HCT116 (cell line): ENCODE measurements at regions not wholly inside any gene's neighbourhood (a gene's known extent, or its start where the extent isn't known, plus 50 kb on each side); places are given as distances from the start of the nearest gene placed in this dataset.

Source experiments
- ATAC-seq: fragments of 200-7000 bp; cut with Tn5 transposase; 2 replicates; pipeline ENCODE4 v1.9.1; 2020; ENCODE audit warnings: mild to moderate bottlenecking, moderate library complexity
- BruUV-seq: library from RNA; stranded (reverse); fragments of 400-500 nt; replicated peaks from 2 replicates; lab custom pipeline; 2021; lab: Mats Ljungman, UMichigan
- CTCF ChIA-PET: fragments of 300-600 bp; sonication (Branson Sonifier 250); formaldehyde crosslinking; loops from one replicate; lab custom pipeline; 2021; ENCODE audit warnings: antibody characterized with exemption; lab: Charles Lee
- POLR2A ChIA-PET: fragments of 300-600, 350-600 bp; sonication (Branson Sonifier 250); formaldehyde crosslinking; loops from one replicate; lab custom pipeline; 2021; ENCODE audit warnings: antibody characterized with exemption; lab: Charles Lee
- RAD21 ChIA-PET, 2 experiments: fragments of 300-600 bp; sonication (Branson Sonifier 250); formaldehyde crosslinking; loops; one replicate each; lab custom pipeline; 2023; ENCODE audit warnings: low total read pairs in 2 of 2; ENCODE audit not compliant: uncharacterized antibody in 2 of 2, unreplicated experiment in 2 of 2, low non-redundant PET in 1 of 2; lab: Charles Lee
- DNase-seq: peaks from one replicate; pipeline ENCODE4 v3.0.0-alpha.2; 2010; ENCODE audit warnings: low read depth, low spot score
- H2AFZ ChIP-seq: fragments of 200-600 bp; shearing (Covaris generic), sonication (generic); 2 replicates; pipeline ENCODE4 v1.6.1; 2017; ENCODE audit warnings: low read depth, mixed run types, mixed read lengths, antibody characterized with exemption, low read length; ENCODE audit not compliant: poor library complexity, severe bottlenecking
- H3K27ac ChIP-seq: 2 replicates; pipeline ENCODE4 v1.5.1; 2012; ENCODE audit warnings: low read depth, low read length
- H3K27me3 ChIP-seq: fragments of 200-600 bp; sonication (generic); 2 replicates; pipeline ENCODE4 v1.6.1; 2016; ENCODE audit warnings: mixed run types, low read length, mixed read lengths; ENCODE audit not compliant: insufficient read depth
- H3K36me3 ChIP-seq, 2 experiments: fragments of 200-500 bp in 1 of 2; fragments of 200-600 bp in 1 of 2; sonication (Bioruptor generic) in 1 of 2; sonication (generic) in 1 of 2; 2 replicates each; pipeline versions ENCODE4 v1.5.1 to v1.6.1; 2014 to 2016; ENCODE audit warnings: low read length in 2 of 2, inconsistent platforms in 1 of 2, mixed read lengths in 1 of 2, mixed run types in 1 of 2; ENCODE audit not compliant: insufficient read depth in 2 of 2, control insufficient read depth in 1 of 2
- H3K4me1 ChIP-seq, 2 experiments: fragments of 200-600 bp in 1 of 2; sonication (generic) in 1 of 2; 2 replicates each; pipeline versions ENCODE4 v1.5.1 to v1.6.1; 2012 to 2017; ENCODE audit warnings: low read length in 2 of 2, inconsistent platforms in 1 of 2, mild to moderate bottlenecking in 1 of 2, mixed read lengths in 1 of 2, mixed run types in 1 of 2, moderate library complexity in 1 of 2; ENCODE audit not compliant: insufficient read depth in 2 of 2, control insufficient read depth in 1 of 2
- H3K4me2 ChIP-seq: fragments of 200-600 bp; sonication (generic); 2 replicates; pipeline ENCODE4 v1.6.1; 2017; ENCODE audit warnings: mixed run types, low read length, mixed read lengths
- H3K4me3 ChIP-seq, 2 experiments: fragments of 200-600 bp in 1 of 2; sonication (generic) in 1 of 2; replicated peaks in 1 of 2; 2 replicates each; pipeline ENCODE4 v1.5.1; 2011 to 2016; ENCODE audit warnings: low read length in 2 of 2, control low read depth in 1 of 2, low read depth in 1 of 2, mild to moderate bottlenecking in 1 of 2, mixed read lengths in 1 of 2, mixed run types in 1 of 2
- H3K79me2 ChIP-seq: fragments of 200-600 bp; sonication (generic); 2 replicates; pipeline ENCODE4 v1.6.1; 2017; ENCODE audit warnings: mild to moderate bottlenecking, mixed run types, low read length, moderate library complexity, mixed read lengths; ENCODE audit not compliant: insufficient read depth
- H3K9ac ChIP-seq: fragments of 200-600 bp; sonication (generic); 2 replicates; pipeline ENCODE4 v1.6.1; 2016; ENCODE audit warnings: low read length, mixed read lengths
- H3K9me2 ChIP-seq: fragments of 200-600 bp; sonication (generic), shearing (Covaris generic); 2 replicates; pipeline ENCODE4 v1.6.1; 2017; ENCODE audit warnings: mixed run types, mild to moderate bottlenecking, moderate library complexity; ENCODE audit not compliant: insufficient read depth
- H3K9me3 ChIP-seq, 2 experiments: fragments of 200-500 bp in 1 of 2; fragments of 200-600 bp in 1 of 2; sonication (Bioruptor generic) in 1 of 2; sonication (generic) in 1 of 2; 2 replicates each; pipeline ENCODE4 v1.6.1; 2014 to 2017; ENCODE audit warnings: low read length in 2 of 2, mixed read lengths in 2 of 2, inconsistent platforms in 1 of 2, low read depth in 1 of 2, mild to moderate bottlenecking in 1 of 2, mixed run types in 1 of 2, moderate library complexity in 1 of 2; ENCODE audit not compliant: control insufficient read depth in 1 of 2, insufficient read depth in 1 of 2
- H4K20me1 ChIP-seq: fragments of 200-600 bp; sonication (generic), shearing (Covaris generic); 2 replicates; pipeline ENCODE4 v1.6.1; 2017; ENCODE audit warnings: mixed run types, mild to moderate bottlenecking, moderate library complexity; ENCODE audit not compliant: insufficient read depth
- ATF3 ChIP-seq: IDR thresholded peaks from 2 replicates; pipeline ENCODE4 v1.6.1; 2012
- CBX3 ChIP-seq: IDR thresholded peaks from 2 replicates; pipeline ENCODE4 v1.6.1; 2012; ENCODE audit warnings: low read depth
- CEBPB ChIP-seq: IDR thresholded peaks from 2 replicates; pipeline ENCODE4 v1.6.1; 2012; ENCODE audit warnings: low read depth
- EGR1 ChIP-seq: IDR thresholded peaks from 2 replicates; pipeline ENCODE4 v1.6.1; 2012; ENCODE audit warnings: low read depth
- ELF1 ChIP-seq: IDR thresholded peaks from 2 replicates; pipeline ENCODE4 v1.6.1; 2012; ENCODE audit warnings: low read depth, borderline replicate concordance
- EZH2 ChIP-seq: fragments of 200-600 bp; sonication (generic); IDR thresholded peaks from 2 replicates; pipeline ENCODE4 v1.6.1; 2017; ENCODE audit warnings: antibody characterized with exemption, mixed run types
- MAX ChIP-seq: IDR thresholded peaks from 2 replicates; pipeline ENCODE4 v1.6.1; 2012
- POLR2A ChIP-seq: IDR thresholded peaks from 2 replicates; pipeline ENCODE4 v1.7.0; 2011; ENCODE audit warnings: borderline replicate concordance; ENCODE audit not compliant: insufficient read depth, insufficient read length; ENCODE audit errors: extremely low read depth
- POLR2AphosphoS5 ChIP-seq: IDR thresholded peaks from 2 replicates; pipeline ENCODE4 v1.6.1; 2011; ENCODE audit warnings: mild to moderate bottlenecking, low read depth, low read length, moderate library complexity
- RAD21 ChIP-seq: IDR thresholded peaks from 2 replicates; pipeline ENCODE4 v1.6.1; 2012; ENCODE audit warnings: low read depth, mild to moderate bottlenecking
- SIN3A ChIP-seq: IDR thresholded peaks from 2 replicates; pipeline ENCODE4 v1.6.1; 2012; ENCODE audit warnings: low read depth
- SP1 ChIP-seq: IDR thresholded peaks from 2 replicates; pipeline ENCODE4 v1.6.1; 2012; ENCODE audit warnings: low read depth
- SRF ChIP-seq: IDR thresholded peaks from 2 replicates; pipeline ENCODE4 v1.6.1; 2012; ENCODE audit warnings: low read depth
- ZBTB33 ChIP-seq: IDR thresholded peaks from 2 replicates; pipeline ENCODE4 v1.6.1; 2011; ENCODE audit warnings: mild to moderate bottlenecking, low read length, moderate library complexity; ENCODE audit not compliant: insufficient replicate concordance; ENCODE audit errors: extremely low read depth
- ZFX ChIP-seq: fragments of 450-650 bp; IDR thresholded peaks from 2 replicates; pipeline ENCODE4 v1.6.1; 2017
- ZNF274 ChIP-seq: fragments of 200-500 bp; sonication (Bioruptor generic); IDR thresholded peaks from 2 replicates; pipeline ENCODE4 v1.6.1; 2014; ENCODE audit warnings: mild to moderate bottlenecking, low read depth, low read length, inconsistent platforms
- intact Hi-C: fragments of 100-400 bp; cut with micrococcal nuclease; formaldehyde crosslinking; loops from 2 replicates; pipeline ENCODE4 v1.10.0; 2022
- TF ChIP-seq, protein P1 (sequence below): IDR thresholded peaks from 2 replicates; pipeline ENCODE4 v1.6.1; 2012; ENCODE audit warnings: low read depth

DNA sequence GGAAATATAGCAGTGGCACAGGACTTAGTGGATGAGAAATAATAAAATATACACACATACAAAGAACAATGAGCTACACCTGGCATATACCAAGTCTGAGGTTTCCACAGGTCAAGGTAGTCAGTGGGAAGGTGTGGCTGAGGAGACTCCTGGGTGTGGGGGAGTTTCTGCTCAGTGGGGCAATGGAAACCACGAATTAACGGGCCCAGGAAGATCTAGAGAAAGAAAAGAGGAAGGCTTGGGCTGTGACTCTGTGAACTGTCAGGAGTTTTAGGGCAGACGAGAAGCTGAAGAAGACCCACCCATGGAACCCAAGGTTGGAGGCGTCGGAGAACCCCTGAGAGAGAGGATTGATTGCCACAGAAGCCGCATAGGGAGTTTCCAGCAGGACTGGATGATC is 196.5 kb downstream of the HERPUD2 start:
- Histone ChIP-seq H3K4me2 (no peak overlapping the region), H4K20me1 (no peaks in the 10 kb centered on the region), H3K36me3 (no peaks in the 10 kb centered on the region), H3K27me3 (no peaks in the 10 kb centered on the region), H3K4me1 (no peaks in the 10 kb centered on the region), H3K9me2 (no peaks in the 10 kb centered on the region), H3K9ac (no peak overlapping the region), H2AFZ (no peak overlapping the region), H3K79me2 (no peaks in the 10 kb centered on the region), H3K27ac (no peak overlapping the region), H3K4me3 (no peak overlapping the region), H3K9me3 (no peaks in the 10 kb centered on the region)
- ChIA-PET RAD21 (no interaction called here), CTCF (interaction anchor here (0.6 kb wide), 1 partner anchor 74 kb away, joined by 3 read pairs; no protein-coding TSS in a partner anchor), POLR2A (no interaction called here)
- intact Hi-C loops = no loop called here
- no TSS peak for BruUV-seq
- TF ChIP-seq EZH2 = no peak
- no peak for TF ChIP-seq CEBPB
- TF ChIP-seq ELF1 = no peak
- no peak for TF ChIP-seq POLR2AphosphoS5
- no peak for TF ChIP-seq SIN3A
- DNase-seq (no peak), ATAC-seq (no peak)

DNA sequence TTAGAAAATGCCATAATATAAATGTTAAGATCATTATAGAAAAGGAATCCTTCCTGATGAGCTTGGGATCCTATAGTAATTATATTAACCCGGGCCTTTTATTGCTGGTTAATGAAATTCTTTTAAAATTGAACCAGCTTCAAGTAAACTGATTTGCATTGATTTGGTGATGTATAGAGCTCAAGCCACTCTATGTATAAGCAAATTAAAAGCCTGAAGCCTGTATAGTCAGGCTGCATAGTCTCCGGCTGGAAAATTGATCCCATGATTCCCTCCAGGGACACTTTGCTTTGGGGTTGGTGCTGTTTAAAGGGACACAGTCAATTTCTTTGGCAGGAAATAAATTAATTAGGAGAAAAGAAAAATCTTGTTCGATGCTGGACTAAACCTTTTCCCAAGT is 199.1 kb downstream of the HERPUD2 start:
- no peak overlapping the region for H3K27ac ChIP-seq
- CTCF ChIA-PET = no interaction called here
- H3K9me2 ChIP-seq = no peaks in the 10 kb centered on the region
- H3K4me1 ChIP-seq = no peaks in the 10 kb centered on the region
- POLR2A ChIA-PET = no interaction called here
- H2AFZ ChIP-seq = no peak overlapping the region
- ATAC-seq (no peak), DNase-seq (no peak)
- no peaks in the 10 kb centered on the region for H4K20me1 ChIP-seq
- no peaks in the 10 kb centered on the region for H3K9me3 ChIP-seq
- no peaks in the 10 kb centered on the region for H3K36me3 ChIP-seq
- no TSS peak for BruUV-seq
- no peaks in the 10 kb centered on the region for H3K79me2 ChIP-seq
- no peak overlapping the region for H3K4me3 ChIP-seq
- intact Hi-C loops = no loop called here
- no peak overlapping the region for H3K4me2 ChIP-seq
- no peak overlapping the region for H3K9ac ChIP-seq
- H3K27me3 ChIP-seq = no peaks in the 10 kb centered on the region
- RAD21 ChIA-PET = no interaction called here
- TF ChIP-seq CEBPB = no peak
- no peak for TF ChIP-seq MAX
- TF ChIP-seq ZNF274 = no peak
- TF ChIP-seq POLR2A = no peak
- TF ChIP-seq CBX3 = no peak
- no peak for TF ChIP-seq ZBTB33
- TF ChIP-seq ZFX = no peak
- TF ChIP-seq EGR1 = no peak
- no peak for TF ChIP-seq SRF
- no peak for TF ChIP-seq SIN3A
- TF ChIP-seq SP1 = no peak
- TF ChIP-seq POLR2AphosphoS5 = no peak
- TF ChIP-seq RAD21 = no peak
- TF ChIP-seq, protein P1, sequence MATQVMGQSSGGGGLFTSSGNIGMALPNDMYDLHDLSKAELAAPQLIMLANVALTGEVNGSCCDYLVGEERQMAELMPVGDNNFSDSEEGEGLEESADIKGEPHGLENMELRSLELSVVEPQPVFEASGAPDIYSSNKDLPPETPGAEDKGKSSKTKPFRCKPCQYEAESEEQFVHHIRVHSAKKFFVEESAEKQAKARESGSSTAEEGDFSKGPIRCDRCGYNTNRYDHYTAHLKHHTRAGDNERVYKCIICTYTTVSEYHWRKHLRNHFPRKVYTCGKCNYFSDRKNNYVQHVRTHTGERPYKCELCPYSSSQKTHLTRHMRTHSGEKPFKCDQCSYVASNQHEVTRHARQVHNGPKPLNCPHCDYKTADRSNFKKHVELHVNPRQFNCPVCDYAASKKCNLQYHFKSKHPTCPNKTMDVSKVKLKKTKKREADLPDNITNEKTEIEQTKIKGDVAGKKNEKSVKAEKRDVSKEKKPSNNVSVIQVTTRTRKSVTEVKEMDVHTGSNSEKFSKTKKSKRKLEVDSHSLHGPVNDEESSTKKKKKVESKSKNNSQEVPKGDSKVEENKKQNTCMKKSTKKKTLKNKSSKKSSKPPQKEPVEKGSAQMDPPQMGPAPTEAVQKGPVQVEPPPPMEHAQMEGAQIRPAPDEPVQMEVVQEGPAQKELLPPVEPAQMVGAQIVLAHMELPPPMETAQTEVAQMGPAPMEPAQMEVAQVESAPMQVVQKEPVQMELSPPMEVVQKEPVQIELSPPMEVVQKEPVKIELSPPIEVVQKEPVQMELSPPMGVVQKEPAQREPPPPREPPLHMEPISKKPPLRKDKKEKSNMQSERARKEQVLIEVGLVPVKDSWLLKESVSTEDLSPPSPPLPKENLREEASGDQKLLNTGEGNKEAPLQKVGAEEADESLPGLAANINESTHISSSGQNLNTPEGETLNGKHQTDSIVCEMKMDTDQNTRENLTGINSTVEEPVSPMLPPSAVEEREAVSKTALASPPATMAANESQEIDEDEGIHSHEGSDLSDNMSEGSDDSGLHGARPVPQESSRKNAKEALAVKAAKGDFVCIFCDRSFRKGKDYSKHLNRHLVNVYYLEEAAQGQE = no peak
- no peak for TF ChIP-seq ATF3
